HG03378 (cell line): ENCODE measurements at regions not wholly inside any gene's neighbourhood (a gene's known extent, or its start where the extent isn't known, plus 50 kb on each side); places are given as distances from the start of the nearest gene placed in this dataset.
"Not testable (repeated sequence)": the region's sequence is repeated elsewhere in the genome, so short reads cannot be mapped to it uniquely, and the experiment has no call there.

ENCODE experiments used
- ATAC-seq: cut with Tn5 transposase; IDR thresholded peaks from one replicate; pipeline ENCODE4 v1.9.1; 2021; ENCODE audit warnings: mild to moderate bottlenecking, moderate library complexity; ENCODE audit not compliant: unreplicated experiment

DNA sequence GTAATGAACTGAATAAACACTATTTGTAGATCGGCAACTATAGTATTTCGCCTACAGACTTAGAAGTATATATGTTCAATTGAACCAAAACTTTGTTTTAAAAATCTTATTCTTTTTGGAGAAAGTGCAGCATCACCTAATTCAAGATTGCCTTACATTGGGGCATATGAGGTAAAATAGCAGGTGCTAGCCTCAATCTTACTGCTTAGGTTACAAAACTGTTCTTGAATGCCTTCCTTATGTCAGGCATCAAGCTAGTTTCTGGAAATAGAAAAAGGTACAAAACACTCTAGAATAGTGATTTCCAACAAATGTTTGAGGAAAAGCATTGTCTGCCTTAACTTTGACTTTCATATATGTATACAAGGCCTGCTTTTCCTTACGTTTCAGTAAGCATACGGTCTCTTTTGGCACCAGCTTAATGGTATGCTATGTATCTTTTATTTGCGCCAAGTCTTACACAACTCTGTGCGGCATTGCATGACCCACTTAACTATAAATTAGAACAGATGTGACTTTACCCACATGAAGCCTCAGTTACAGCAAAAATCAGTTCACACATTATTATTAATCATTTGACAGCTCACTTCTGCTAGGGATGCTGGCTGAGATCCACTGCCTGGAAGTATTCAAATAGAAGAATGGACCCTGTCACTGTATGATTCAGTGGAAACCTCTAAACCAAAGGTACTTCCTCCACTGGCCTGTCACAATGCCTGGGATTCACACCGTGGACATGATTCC, 174.1 kb downstream of the PRELID2 start:
- ATAC-seq = no peak

DNA sequence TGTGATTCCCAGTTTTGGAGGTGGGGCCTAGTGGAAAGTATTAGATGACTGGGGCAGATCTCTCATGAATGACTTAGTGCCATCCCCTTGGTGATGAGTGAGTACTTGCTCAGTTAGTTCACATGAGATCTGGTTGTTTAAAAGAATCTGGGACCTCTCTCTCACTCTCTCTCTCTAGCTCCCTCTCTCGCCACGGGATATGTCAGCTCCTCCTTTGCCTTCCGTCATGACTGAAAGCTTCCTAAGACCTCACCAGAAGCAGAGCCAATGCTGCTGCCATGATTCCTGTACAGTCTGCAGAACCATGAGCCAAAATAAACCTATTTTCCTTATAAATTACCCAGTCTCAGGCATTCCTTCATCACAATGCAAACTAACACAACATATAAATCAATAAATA, 176.7 kb downstream of the PRELID2 start:
- no peak for ATAC-seq

DNA sequence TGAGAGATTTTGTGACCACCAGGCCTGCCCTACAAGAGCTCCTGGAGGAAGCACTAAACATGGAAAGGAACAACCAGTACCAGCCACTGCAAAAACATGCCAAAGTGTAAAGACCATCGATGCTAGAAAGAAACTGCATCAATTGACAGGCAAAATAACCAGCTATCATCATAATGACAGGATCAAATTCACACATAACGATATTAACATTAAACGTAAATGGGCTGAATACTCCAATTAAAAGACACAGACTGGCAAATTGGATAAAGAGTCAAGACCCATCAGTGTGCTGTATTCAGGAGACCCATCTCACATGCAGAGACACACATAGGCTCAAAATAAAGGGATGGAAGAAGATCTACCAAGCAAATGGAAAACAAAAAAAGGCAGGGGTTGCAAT, 182.4 kb downstream of the PRELID2 start:
- not testable (repeated sequence) for ATAC-seq

DNA sequence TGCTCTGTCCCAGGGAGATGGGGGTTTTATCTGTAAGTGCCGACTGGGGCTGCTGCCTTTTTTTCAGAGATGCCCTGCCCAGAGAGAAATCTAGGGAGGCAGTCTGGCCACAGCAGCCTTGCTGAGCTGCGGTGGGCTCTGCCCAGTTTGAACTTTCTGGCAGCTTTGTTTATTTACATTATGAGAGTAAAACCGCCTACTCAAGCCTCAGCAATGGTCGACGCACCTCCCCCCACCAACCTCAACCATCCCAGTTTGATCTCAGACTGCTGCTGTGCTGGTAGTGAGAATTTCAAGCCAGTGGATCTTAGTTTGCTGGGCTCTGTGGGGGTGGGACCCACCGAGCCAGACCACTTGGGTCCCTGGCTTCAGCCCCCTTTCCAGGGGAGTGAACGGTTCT, 188.0 kb downstream of the PRELID2 start:
- ATAC-seq = not testable (repeated sequence)

DNA sequence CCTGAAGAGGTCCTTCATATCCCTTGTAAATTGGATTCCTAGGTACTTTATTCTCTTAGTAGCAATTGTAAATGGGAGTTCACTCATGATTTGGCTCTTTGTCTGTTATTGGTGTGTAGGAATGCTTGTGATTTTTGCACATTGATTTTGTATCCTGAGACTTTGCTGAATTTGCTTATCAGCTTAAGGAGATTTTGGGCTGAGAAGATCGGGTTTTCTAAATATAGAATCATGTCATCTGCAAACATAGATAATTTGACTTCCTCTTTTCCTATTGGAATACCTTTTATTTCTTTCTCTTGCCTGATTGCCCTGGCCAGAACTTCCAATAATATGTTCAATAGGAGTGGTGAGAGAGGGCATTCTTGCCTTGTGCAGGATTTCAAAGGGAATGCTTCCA, 191.9 kb downstream of the PRELID2 start:
- ATAC-seq = not testable (repeated sequence)

DNA sequence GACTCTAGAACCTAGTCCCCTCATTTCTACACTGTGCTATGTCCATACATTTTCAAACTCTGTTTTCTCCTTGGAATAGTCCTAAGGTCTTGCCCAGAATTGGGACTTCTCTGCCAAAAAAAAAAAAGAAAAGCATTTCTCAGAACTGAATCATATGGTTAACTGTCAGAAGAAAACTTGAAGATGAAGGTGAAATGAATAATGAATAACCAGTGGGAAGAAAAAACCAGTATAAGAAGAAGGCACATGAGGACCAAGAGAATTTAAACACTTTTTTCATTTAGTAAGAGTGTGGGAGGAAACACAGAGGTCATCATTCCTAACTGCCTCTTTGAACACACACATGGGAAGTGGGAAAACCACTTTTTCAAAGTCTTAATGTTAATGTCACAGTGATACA, 197.7 kb downstream of the PRELID2 start:
- no peak for ATAC-seq

DNA sequence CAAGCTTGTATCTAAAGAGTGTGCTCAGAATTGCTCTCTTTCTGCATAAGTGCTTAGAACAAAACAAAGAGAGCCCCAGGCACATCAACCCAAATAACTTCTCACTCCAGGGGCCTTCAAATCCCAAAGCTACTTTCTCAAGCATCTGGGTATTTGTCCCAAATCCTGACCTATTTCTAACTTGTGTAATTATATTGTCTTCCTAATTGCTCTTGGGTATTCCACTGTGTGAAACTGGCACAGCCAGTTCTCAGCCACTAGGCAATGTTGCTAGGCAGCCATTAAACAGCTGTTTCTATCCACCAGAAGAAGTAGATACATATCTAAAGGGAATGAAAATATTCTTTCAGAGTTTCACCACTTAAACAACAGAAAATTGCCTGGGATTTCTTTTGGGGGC, 198.8 kb downstream of the PRELID2 start:
- no peak for ATAC-seq

DNA sequence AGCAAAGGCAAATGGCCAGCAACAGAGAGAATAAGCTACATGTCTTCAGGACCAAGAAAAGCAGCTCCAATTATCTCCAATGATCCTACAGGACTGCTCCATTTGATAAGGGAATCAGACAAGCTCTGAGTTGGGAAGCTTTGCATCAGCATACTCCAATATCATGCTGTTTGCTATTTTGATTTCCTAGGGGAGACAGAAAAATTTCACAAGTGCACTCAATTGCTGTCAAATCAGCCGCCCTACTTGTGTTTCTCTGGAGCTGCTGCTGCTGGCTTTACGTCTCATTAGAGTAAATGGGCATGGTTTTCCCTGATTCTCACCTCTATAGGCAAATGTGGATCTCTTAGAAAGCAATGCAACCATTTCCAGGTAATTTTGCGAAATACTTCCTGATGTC, 201.7 kb downstream of the PRELID2 start:
- ATAC-seq = no peak

DNA sequence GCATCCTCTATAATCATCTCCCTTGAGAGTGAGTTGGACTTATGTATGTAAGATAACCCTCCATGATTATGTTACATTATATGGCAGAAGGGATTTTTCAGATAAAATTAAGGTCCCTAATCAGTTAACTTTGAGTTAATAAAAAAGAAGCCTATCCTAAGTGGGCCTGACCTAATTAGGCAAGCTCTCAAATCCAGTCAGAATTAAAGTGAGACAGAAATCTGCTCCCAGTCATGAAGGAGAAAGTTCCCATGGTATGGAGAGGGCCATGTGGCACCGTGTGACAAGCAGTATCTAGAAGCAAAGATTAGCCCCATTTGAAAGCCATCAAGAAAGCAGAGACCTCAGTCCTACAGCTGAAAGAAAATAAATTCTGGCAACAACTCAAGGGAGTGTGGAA, 202.4 kb downstream of the PRELID2 start:
- ATAC-seq = no peak

DNA sequence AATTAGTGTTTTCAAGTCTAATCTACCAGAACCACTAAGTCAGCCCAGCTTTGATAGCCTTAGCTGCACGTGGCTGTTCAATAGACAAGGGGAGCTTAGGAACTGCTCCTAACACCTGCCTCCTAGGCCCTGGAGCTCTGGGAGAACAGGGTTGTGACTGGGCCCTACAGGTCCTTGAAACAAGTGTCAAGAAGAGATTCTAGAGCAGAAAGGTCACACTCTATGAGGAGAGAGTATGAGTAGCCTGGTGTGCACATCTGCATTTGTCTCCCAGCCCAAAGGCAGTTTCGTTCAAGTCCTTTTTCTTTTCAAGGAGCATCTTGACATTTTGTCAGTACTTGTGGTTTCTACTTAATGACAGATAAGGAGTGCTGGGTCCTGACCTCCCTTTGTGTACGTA, 206.1 kb downstream of the PRELID2 start:
- no peak for ATAC-seq

DNA sequence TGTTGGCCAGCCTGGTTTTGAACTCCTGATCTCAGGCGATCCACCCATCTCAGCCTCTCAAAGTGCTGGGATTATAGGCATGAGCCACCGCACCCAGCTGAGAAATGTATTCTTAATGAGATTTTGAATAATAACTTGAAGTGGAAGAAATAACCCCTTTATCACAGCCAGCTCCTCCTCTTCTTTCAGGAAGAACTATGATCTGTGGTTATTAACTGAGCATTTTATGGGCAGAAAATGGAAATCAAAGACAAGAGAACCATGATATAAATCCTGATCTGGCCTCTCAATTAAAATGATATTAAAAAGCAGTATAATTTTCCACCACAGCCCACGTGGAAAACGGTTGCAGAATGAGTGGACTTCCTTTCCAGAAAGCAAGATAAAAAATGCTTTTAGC, 206.6 kb downstream of the PRELID2 start:
- ATAC-seq = no peak

DNA sequence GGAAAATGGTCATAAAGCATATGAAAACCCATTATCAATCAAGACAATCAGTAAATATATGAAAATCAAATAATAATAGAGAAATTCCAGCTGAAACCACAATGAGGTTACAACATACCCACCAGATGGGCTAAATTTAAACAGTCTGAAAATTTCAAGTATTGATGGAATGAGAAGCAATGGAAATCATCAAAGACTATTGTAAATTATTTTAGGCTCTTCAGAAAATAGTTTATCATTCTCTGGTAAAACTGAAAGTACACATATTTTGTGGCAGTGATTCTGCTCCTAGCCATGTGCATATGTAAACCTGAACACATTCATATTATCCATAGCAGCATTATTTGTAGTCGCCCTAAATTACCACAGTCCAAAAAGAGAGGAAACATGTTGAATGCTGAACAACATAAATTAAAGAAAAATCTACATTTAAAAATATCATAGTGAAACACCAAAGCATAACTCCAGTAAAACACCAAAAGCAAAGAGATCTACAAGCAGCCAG, 215.3 kb downstream of the PRELID2 start:
- no peak for ATAC-seq

DNA sequence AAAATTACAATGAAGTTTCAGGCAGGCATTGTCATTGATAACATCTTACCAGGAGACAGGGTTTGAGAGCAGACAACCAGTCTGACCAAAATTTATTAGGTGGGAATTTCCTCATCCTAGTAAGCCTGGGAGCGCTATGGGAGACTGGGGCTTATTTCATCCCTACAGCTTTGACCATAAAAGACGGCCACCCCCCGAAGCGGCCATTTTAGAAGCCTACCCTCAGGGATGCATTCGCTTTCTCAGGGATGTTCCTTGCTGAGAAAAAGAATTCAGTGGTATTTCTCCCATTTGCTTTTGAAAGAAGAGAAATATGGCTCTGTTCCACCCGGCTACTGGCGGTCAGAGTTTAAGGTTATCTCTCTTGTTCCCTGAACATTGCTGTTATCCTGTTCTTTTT, 218.4 kb downstream of the PRELID2 start:
- ATAC-seq = not testable (repeated sequence)

DNA sequence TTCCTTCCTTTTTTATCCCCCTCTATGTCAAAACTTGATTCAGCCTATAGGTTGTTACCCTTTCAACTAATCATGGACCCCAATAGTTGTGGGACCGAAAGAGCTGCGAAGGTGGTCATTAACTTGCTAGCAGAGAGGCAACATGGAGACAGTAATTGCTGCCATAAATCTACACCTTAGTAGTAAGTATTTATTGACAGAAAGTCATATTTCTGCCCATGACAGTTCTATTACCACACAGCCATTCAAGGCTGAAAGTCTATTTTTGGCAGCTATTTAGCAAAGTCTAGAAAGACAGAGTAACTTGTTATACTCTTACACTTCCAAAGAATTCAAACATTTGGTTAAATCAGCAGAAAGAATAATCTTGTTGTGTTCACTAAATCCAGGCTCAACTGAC, 236.2 kb downstream of the PRELID2 start:
- ATAC-seq = no peak

DNA sequence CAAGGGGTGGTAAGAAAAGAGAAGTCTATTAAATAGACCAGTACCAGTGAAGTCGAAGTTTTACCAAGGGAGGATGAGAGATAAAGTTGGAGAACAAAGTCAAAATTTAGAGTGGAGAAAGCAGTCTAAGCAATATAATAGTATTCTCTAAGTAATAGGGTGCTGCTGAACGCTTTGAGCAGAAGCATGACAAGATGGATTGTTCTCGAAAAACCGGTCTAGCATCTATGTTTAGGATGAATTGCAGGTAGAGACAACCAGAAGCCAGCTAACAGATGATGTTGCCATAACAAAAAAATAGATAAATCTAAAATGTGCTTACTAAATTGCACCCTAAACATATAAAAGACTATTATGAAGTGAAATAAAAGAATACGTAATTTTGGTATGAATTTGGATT, 237.0 kb downstream of the PRELID2 start:
- no peak for ATAC-seq

DNA sequence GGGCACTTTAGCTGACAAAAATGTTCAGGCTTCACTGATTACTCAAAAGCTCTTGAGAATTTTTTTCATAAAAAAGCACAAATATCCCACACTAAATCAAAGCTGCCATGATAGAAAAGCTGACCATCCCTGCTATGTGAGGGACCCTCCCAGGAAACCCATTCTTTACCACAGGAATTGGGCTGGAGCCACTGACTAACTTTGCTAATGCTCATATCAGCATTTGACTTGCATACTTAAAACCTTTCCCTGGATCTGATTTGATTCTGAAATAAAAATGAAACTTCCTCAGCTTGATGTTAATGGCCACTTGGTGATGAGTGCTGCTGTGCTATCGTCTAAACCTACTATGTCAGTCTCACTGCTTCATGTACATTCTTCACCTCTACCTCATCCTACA, 243.6 kb downstream of the PRELID2 start:
- no peak for ATAC-seq

DNA sequence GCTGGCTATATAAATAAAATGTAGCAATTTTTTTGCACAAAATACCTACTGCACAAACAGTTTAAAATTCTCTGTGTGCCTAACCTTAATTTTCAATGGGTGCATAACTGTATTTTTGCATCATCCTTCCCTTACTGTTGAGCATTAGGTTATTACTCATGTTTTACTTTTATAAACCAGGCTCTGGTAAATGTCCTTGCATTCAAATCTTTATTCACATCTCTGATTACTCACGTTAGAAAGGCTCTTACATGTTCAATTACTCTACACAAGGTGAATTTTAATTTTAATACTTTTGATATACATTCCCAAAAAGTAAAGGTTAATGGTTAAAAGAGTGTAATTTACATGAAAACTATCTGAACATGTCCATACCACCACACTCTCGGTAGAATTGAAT, 246.1 kb downstream of the PRELID2 start:
- no peak for ATAC-seq

DNA sequence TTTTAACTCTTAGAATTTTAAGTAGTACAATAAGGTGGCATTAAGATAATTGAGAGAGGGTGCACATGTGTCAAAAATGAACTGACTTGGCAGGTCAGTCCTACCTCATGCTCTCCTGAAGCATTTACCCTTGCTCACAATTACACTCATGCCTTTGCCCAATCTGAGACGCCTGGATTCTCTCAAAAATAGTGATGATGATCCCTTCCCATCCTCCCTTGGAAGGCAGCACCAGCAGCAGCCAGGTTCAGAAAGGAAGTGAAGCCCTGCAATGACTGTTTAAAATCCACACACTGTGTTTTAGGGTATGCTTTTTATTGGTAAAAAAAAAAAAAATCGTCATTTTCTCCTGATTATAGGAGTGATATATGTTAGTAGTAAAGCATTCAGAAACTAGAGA, 246.6 kb downstream of the PRELID2 start:
- no peak for ATAC-seq

DNA sequence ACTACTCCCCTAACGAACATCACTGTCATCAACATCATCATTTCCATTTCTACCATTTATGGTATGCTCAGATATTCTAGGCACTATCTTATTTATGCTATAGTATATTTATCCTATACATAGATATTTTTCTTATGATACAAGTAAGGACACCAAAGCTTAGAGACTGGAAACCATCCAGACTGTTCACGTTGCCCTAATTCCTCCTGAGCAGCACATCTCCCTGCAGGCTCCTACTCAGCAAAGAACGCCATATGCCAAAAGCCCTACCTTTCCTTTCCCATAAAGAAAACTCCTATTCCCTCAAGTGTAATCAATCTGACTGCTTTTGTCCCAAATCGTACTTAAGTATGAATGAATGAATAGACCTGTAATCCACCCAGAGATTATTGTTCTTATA, 247.0 kb downstream of the PRELID2 start:
- ATAC-seq = no peak

DNA sequence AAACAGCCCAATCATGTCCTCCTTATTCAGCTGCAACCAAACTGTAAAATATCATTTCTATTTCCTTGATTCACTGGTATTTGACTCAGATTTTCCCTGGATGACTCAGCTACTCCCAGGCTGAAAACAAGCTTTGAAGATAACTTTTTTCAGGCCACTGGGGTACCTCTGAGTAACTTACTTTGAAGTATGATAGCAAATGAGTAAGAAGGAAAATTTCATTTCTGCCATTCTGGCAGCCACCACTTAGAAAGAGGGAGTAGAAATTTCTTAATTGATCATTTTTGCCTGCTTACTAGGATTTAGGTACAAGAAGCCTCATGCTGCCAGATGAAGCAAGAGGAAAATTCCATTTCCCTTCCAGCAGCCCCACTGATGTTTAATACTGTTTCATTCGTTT, 247.4 kb downstream of the PRELID2 start:
- ATAC-seq = no peak

DNA sequence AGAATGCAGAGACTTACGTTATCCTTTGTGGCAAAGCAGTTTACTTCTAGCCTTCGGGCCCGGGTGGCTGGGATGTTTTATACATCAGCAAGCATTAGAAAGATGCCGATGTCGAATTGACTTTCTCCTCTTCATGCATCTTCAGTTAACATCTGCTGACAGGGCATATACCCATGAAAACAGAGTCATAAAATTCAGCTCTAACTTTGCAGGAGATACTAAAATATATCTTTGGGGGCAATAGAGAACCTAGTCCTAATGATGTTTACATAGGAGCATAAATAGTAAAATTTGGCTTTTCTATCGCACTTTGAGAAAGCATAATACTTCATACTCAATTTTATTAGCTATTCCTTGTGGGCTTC, 247.9 kb downstream of the PRELID2 start:
- no peak for ATAC-seq

DNA sequence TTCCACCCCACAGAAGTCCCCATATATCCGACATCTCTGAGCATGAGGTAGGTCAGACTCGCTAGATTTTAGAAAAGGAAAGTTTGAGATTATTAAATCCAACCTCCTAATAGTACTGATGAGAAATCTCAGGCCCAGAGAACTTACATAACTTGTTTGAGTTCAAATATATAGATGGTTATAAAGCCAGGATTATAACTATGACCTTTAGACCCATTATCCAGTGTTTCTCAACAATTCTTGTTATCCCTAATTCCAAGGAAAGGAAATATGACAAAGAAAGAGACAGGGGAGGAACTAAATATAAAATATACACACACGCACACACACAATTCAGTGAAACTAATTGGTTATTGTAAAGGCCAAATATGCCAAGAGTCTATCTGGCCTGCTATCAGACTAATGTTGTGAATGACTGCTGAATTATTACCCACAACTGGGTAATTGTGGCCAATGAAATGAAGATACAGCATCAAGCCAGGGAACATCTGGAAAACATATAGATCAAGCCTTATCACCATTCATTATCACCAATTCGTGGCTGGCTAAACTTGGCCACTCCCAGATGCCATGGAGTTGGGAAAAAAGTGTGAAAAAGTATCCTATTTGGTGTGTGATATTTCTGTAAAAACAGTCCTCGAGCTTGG, 248.4 kb downstream of the PRELID2 start:
- ATAC-seq = no peak
